ENCODE measurements at regions not wholly inside any gene's neighbourhood (a gene's known extent, or its start where the extent isn't known, plus 50 kb on each side); places are given as distances from the start of the nearest gene placed in this dataset.

DNA sequence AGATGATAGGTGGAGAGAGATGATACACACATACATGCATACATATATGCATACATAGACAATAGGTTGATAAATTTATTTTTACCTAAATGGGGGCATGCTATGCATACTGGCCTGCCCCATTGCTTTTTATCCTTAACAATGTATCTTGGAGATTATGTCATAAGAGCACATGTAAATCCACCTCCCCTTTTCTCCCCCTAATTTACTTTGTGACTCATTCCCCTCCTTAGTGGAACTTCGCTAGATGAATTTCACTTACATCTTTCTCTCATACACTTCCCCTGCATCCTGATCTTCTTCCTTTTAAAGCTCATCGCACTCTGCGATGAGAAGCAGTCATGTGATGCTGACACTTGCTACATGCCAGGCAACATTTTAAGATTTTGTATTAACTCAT, 223.6 kb downstream of the C1D start:
- no peaks in the 10 kb centered on the region for H3K4me1 ChIP-seq (ENCODE audit: insufficient read depth, low read length)
- H3K79me2 ChIP-seq (ENCODE audit: insufficient read depth, low read length) = no peaks in the 10 kb centered on the region
- no peaks in the 10 kb centered on the region for H4K20me1 ChIP-seq (ENCODE audit: insufficient read depth, low read length)
- 71% methylated on average over 3 of the region's 3 CpGs for WGBS (ENCODE audit: low lambda C conversion rate)
- TF ChIP-seq MED1 (CRISPR knock-in tag; IDR thresholded peaks at IDR 0.05) = no peak
- no peak for TF ChIP-seq ZNF180 (CRISPR knock-in tag; IDR thresholded peaks at IDR 0.05; ENCODE audit: borderline replicate concordance, low read depth)
- TF ChIP-seq ZNF614 (CRISPR knock-in tag; IDR thresholded peaks at IDR 0.05; ENCODE audit: borderline replicate concordance) = no peak
- no peaks in the 10 kb centered on the region for H3K36me3 ChIP-seq (replicated peaks in 1 of 2; ENCODE audit: control insufficient read depth in 1 of 2, insufficient read depth in 2 of 2, low read length in 2 of 2)
- H3K4me3 ChIP-seq (replicated peaks in 1 of 3; ENCODE audit: insufficient read depth in 1 of 3, low read depth in 2 of 3, low read length in 3 of 3) = no peak overlapping the region
- POLR2A ChIA-PET = no interaction called here
- H3K27me3 ChIP-seq (ENCODE audit: control insufficient read depth in 1 of 2, insufficient read depth in 2 of 2, low read length in 2 of 2) = no peaks in the 10 kb centered on the region
- in situ Hi-C loops (cut with HindIII; ENCODE audit: extremely low pct_ligation_motif_present, low pct_unique_long_range_greater_than_20kb) (loop anchor here (25.0 kb wide), 1 partner anchor 1252 kb away; no protein-coding TSS in a partner anchor), intact Hi-C loops (cut with micrococcal nuclease; ENCODE audit: unreplicated experiment) (no loop called here)
- no peak for FAIRE-seq
- CTCF ChIA-PET (ENCODE audit: low intra/inter-chr PET ratio, low total read pairs) = no interaction called here
- ATAC-seq = no peak
- no peak for DNase-seq (ENCODE audit: low spot score)
- no peak overlapping the region for H3K4me2 ChIP-seq (ENCODE audit: low read depth, low read length)
- BruUV-seq (replicated peaks) = no TSS peak
- no peak overlapping the region for H3K27ac ChIP-seq (ENCODE audit: extremely low read length, insufficient read depth, low read length)
- no peak overlapping the region for H2AFZ ChIP-seq (ENCODE audit: low read length)
- no peaks in the 10 kb centered on the region for H3K9me3 ChIP-seq (ENCODE audit: low read length)
- H3K9ac ChIP-seq (ENCODE audit: insufficient read depth, low read depth, low read length) = no peak overlapping the region

DNA sequence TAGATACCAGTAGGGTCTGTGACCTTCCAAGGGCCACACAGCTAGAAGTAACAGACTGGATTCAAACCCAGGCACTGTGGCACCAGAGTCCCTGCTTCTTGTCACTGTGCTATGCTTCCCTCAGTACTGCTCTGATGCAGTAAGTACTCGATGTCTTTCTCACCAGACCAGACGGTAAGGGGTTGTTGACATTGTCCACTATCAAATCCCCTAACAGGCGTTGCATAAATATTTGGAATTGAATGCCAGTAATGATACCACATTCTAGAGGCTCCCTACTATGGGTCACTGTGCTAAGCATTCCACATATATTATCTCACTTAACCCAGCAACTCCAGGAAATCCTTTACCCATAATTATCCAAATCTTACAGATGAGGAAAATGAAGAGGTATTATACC, 223.1 kb downstream of the C1D start:
- CTCF ChIA-PET (ENCODE audit: low intra/inter-chr PET ratio, low total read pairs) = no interaction called here
- H3K9ac ChIP-seq (ENCODE audit: insufficient read depth, low read depth, low read length) = no peak overlapping the region
- no peak overlapping the region for H3K4me2 ChIP-seq (ENCODE audit: low read depth, low read length)
- H3K27me3 ChIP-seq (ENCODE audit: control insufficient read depth in 1 of 2, insufficient read depth in 2 of 2, low read length in 2 of 2) = no peaks in the 10 kb centered on the region
- H3K4me1 ChIP-seq (ENCODE audit: insufficient read depth, low read length) = no peaks in the 10 kb centered on the region
- no peaks in the 10 kb centered on the region for H3K79me2 ChIP-seq (ENCODE audit: insufficient read depth, low read length)
- H4K20me1 ChIP-seq (ENCODE audit: insufficient read depth, low read length) = no peaks in the 10 kb centered on the region
- H3K9me3 ChIP-seq (ENCODE audit: low read length) = no peaks in the 10 kb centered on the region
- no peak overlapping the region for H3K4me3 ChIP-seq (replicated peaks in 1 of 3; ENCODE audit: insufficient read depth in 1 of 3, low read depth in 2 of 3, low read length in 3 of 3)
- intact Hi-C loops (cut with micrococcal nuclease; ENCODE audit: unreplicated experiment) (loop anchor here (1.0 to 10.0 kb wide), 6 partner anchors 106 to 1825 kb away; no protein-coding TSS in a partner anchor), in situ Hi-C loops (cut with HindIII; ENCODE audit: extremely low pct_ligation_motif_present, low pct_unique_long_range_greater_than_20kb) (loop anchor here (10.0 to 25.0 kb wide), 2 partner anchors 1252 to 1405 kb away; partner anchors contain the start of gene MEIS1)
- TF ChIP-seq, protein P1, sequence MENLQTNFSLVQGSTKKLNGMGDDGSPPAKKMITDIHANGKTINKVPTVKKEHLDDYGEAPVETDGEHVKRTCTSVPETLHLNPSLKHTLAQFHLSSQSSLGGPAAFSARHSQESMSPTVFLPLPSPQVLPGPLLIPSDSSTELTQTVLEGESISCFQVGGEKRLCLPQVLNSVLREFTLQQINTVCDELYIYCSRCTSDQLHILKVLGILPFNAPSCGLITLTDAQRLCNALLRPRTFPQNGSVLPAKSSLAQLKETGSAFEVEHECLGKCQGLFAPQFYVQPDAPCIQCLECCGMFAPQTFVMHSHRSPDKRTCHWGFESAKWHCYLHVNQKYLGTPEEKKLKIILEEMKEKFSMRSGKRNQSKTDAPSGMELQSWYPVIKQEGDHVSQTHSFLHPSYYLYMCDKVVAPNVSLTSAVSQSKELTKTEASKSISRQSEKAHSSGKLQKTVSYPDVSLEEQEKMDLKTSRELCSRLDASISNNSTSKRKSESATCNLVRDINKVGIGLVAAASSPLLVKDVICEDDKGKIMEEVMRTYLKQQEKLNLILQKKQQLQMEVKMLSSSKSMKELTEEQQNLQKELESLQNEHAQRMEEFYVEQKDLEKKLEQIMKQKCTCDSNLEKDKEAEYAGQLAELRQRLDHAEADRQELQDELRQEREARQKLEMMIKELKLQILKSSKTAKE (CRISPR knock-in tag; IDR thresholded peaks at IDR 0.05; ENCODE audit: borderline replicate concordance) = no peak
- TF ChIP-seq, protein P2, sequence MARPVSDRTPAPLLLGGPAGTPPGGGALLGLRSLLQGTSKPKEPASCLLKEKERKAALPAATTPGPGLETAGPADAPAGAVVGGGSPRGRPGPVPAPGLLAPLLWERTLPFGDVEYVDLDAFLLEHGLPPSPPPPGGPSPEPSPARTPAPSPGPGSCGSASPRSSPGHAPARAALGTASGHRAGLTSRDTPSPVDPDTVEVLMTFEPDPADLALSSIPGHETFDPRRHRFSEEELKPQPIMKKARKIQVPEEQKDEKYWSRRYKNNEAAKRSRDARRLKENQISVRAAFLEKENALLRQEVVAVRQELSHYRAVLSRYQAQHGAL (CRISPR knock-in tag; IDR thresholded peaks at IDR 0.05; ENCODE audit: not compliant biosample characterization) = no peak
- DNase-seq (ENCODE audit: low spot score) (no peak), ATAC-seq (no peak), FAIRE-seq (no peak)
- no peaks in the 10 kb centered on the region for H3K36me3 ChIP-seq (replicated peaks in 1 of 2; ENCODE audit: control insufficient read depth in 1 of 2, insufficient read depth in 2 of 2, low read length in 2 of 2)
- H3K27ac ChIP-seq (ENCODE audit: extremely low read length, insufficient read depth, low read length) = no peak overlapping the region
- BruUV-seq (replicated peaks) = no TSS peak
- no peak overlapping the region for H2AFZ ChIP-seq (ENCODE audit: low read length)
- POLR2A ChIA-PET = no interaction called here
- 12% methylated on average over 3 of the region's 3 CpGs for WGBS (ENCODE audit: low lambda C conversion rate)
